A673 (cell line): ENCODE measurements at regions not wholly inside any gene's neighbourhood (a gene's known extent, or its start where the extent isn't known, plus 50 kb on each side); places are given as distances from the start of the nearest gene placed in this dataset.

Experiments
- BruUV-seq: library from RNA; stranded (reverse); fragments of 400-500 nt; replicated peaks from 2 replicates; lab custom pipeline; 2021; lab: Mats Ljungman, UMichigan
- CTCF ChIA-PET: fragments of 300-600 bp; sonication (Branson Sonifier 250); formaldehyde crosslinking; loops from one replicate; lab custom pipeline; 2022; ENCODE audit warnings: antibody characterized with exemption; lab: Charles Lee
- POLR2A ChIA-PET: fragments of 300-600 bp; sonication (Branson Sonifier 250); formaldehyde crosslinking; loops from one replicate; lab custom pipeline; 2022; ENCODE audit warnings: antibody characterized with exemption; ENCODE audit not compliant: low non-redundant PET; lab: Charles Lee
- DNase-seq: peaks from one replicate; pipeline ENCODE4 v3.0.0-alpha.2; 2015; ENCODE audit warnings: low spot score
- H3K27ac ChIP-seq: fragments of 200-600 bp; sonication (generic); 2 replicates; pipeline ENCODE4 v1.5.1; 2016; ENCODE audit warnings: mixed run types, low read depth, mild to moderate bottlenecking, mixed read lengths, antibody characterized with exemption, low read length; ENCODE audit not compliant: poor library complexity, severe bottlenecking
- H3K27me3 ChIP-seq: fragments of 200-600 bp; sonication (generic); replicated peaks from 2 replicates; pipeline ENCODE4 v1.6.1; 2017; ENCODE audit warnings: mixed run types, low read depth, mild to moderate bottlenecking, mixed read lengths, antibody characterized with exemption, low read length; ENCODE audit not compliant: insufficient read depth, poor library complexity
- H3K36me3 ChIP-seq: fragments of 200-600 bp; sonication (generic); 2 replicates; pipeline ENCODE4 v1.6.1; 2016; ENCODE audit warnings: mixed run types, mild to moderate bottlenecking, mixed read lengths, antibody characterized with exemption, low read length; ENCODE audit not compliant: insufficient read depth, poor library complexity, severe bottlenecking
- H3K4me1 ChIP-seq: fragments of 200-600 bp; sonication (generic); 2 replicates; pipeline ENCODE4 v1.6.1; 2017; ENCODE audit warnings: mixed run types, mild to moderate bottlenecking, mixed read lengths, antibody characterized with exemption, low read length; ENCODE audit not compliant: insufficient read depth, poor library complexity, severe bottlenecking
- H3K4me3 ChIP-seq: fragments of 200-600 bp; sonication (generic); 2 replicates; pipeline ENCODE4 v1.5.1; 2016; ENCODE audit warnings: low read depth, mixed run types, mild to moderate bottlenecking, mixed read lengths, low read length; ENCODE audit not compliant: poor library complexity, severe bottlenecking
- H3K9me3 ChIP-seq: fragments of 200-600 bp; sonication (generic); 2 replicates; pipeline ENCODE4 v1.6.1; 2016; ENCODE audit warnings: mixed run types, low read depth, mild to moderate bottlenecking, mixed read lengths, antibody characterized with exemption, low read length; ENCODE audit not compliant: poor library complexity, severe bottlenecking
- CTCF ChIP-seq: fragments of 300-800, 200-600 bp; sonication (generic); conservative IDR thresholded peaks from 2 replicates; pipeline ENCODE4 v1.5.1; 2017; ENCODE audit warnings: low read depth, mild to moderate bottlenecking, antibody characterized with exemption, low read length, moderate library complexity, mixed read lengths
- EZH2 ChIP-seq: fragments of 200-600 bp; sonication (generic); IDR thresholded peaks from 2 replicates; pipeline ENCODE4 v1.6.1; 2017; ENCODE audit warnings: borderline replicate concordance, low read depth, mild to moderate bottlenecking, mixed read lengths, antibody characterized with exemption, low read length; ENCODE audit not compliant: poor library complexity, severe bottlenecking
- intact Hi-C: fragments of 100-400 bp; cut with micrococcal nuclease; formaldehyde crosslinking; loops from one replicate; pipeline ENCODE4 v1.10.0; 2022; ENCODE audit not compliant: unreplicated experiment

- DNase-seq: no peak
- ChIA-PET CTCF (no interaction called here), POLR2A (no interaction called here)
- H3K27ac ChIP-seq: no peak overlapping the region
- no TSS peak for BruUV-seq
- no peaks in the 10 kb centered on the region for H3K36me3 ChIP-seq
- no peaks in the 10 kb centered on the region for H3K27me3 ChIP-seq
- no peak for TF ChIP-seq CTCF
- TF ChIP-seq EZH2: no peak
- intact Hi-C loops: no loop called here
- no peaks in the 10 kb centered on the region for H3K4me1 ChIP-seq
- H3K4me3 ChIP-seq: no peak overlapping the region
- H3K9me3 ChIP-seq: no peaks in the 10 kb centered on the region
Observed at GRCh38 chr4:119739796-119740195, 111.2 kb upstream of the PDE5A start.

- DNase-seq: no peak
- TF ChIP-seq CTCF: no peak
- TF ChIP-seq EZH2: no peak
- Histone ChIP-seq H3K27ac (no peak overlapping the region), H3K9me3 (no peaks in the 10 kb centered on the region), H3K4me1 (no peaks in the 10 kb centered on the region), H3K27me3 (no peaks in the 10 kb centered on the region), H3K4me3 (no peak overlapping the region), H3K36me3 (no peaks in the 10 kb centered on the region)
- BruUV-seq: no TSS peak
- ChIA-PET POLR2A (no interaction called here), CTCF (no interaction called here)
- intact Hi-C loops: no loop called here
Observed at GRCh38 chr4:119738901-119739300, 110.3 kb upstream of the PDE5A start.

- H3K4me3 ChIP-seq: no peak overlapping the region
- ChIA-PET CTCF (no interaction called here), POLR2A (no interaction called here)
- H3K36me3 ChIP-seq: no peaks in the 10 kb centered on the region
- no peaks in the 10 kb centered on the region for H3K27me3 ChIP-seq
- no peak for DNase-seq
- H3K27ac ChIP-seq: no peak overlapping the region
- TF ChIP-seq CTCF (no peak), EZH2 (no peak)
- H3K4me1 ChIP-seq: no peaks in the 10 kb centered on the region
- intact Hi-C loops: no loop called here
- BruUV-seq: no TSS peak
- no peaks in the 10 kb centered on the region for H3K9me3 ChIP-seq
Observed at GRCh38 chr4:119736559-119736958, 108.0 kb upstream of the PDE5A start.
